GM12873 (cell line): ENCODE measurements at regions not wholly inside any gene's neighbourhood (a gene's known extent, or its start where the extent isn't known, plus 50 kb on each side); places are given as distances from the start of the nearest gene placed in this dataset.

Experiments
- CTCF ChIP-seq: IDR thresholded peaks from 2 replicates; pipeline ENCODE4 v1.5.1; 2012; ENCODE audit warnings: low read depth, mild to moderate bottlenecking, moderate library complexity, low read length, control low read depth; ENCODE audit not compliant: insufficient read depth; ENCODE audit errors: missing control alignments

GRCh38 chr2:6700335-6700734 is 165.4 kb downstream of the CMPK2 start:
- no peak for TF ChIP-seq CTCF

- no peak for TF ChIP-seq CTCF
These were observed 161.6 kb downstream of the CMPK2 start for GRCh38 chr2:6704077-6704476.

- no peak for TF ChIP-seq CTCF
These were observed 144.3 kb downstream of the CMPK2 start for GRCh38 chr2:6721395-6721794.

GRCh38 chr2:6722574-6722973 is 143.1 kb downstream of the CMPK2 start:
- no peak for TF ChIP-seq CTCF

GRCh38 chr2:6723865-6724604 is 141.7 kb downstream of the CMPK2 start:
- no peak for TF ChIP-seq CTCF

- TF ChIP-seq CTCF = no peak
These were observed 141.0 kb downstream of the CMPK2 start for GRCh38 chr2:6724605-6725140.

- TF ChIP-seq CTCF = no peak
These were observed 137.6 kb downstream of the CMPK2 start for GRCh38 chr2:6728156-6728555.

GRCh38 chr2:6730003-6730402 is 135.7 kb downstream of the CMPK2 start:
- TF ChIP-seq CTCF = no peak
